ENCODE measurements at regions not wholly inside any gene's neighbourhood (a gene's known extent, or its start where the extent isn't known, plus 50 kb on each side); places are given as distances from the start of the nearest gene placed in this dataset.
"Not testable (repeated sequence)": the region's sequence is repeated elsewhere in the genome, so short reads cannot be mapped to it uniquely, and the experiment has no call there.

GRCh38 chr7:119175911-119176627, 951.6 kb downstream of the ANKRD7 start:
- DNase-seq, result peak; percentile 43 to 76

GRCh38 chr7:119177863-119178262, 953.4 kb downstream of the ANKRD7 start:
- DNase-seq, result no peak

- no peak for DNase-seq
Observed at GRCh38 chr7:119184124-119184788, 959.8 kb downstream of the ANKRD7 start.

- no peak for DNase-seq
Observed at GRCh38 chr7:119196183-119196582, 971.7 kb downstream of the ANKRD7 start.

GRCh38 chr7:119197172-119197876, 972.8 kb downstream of the ANKRD7 start:
- no peak for DNase-seq

- DNase-seq, result peak; percentile 23 to 54
Observed at GRCh38 chr7:119197877-119198527, 973.5 kb downstream of the ANKRD7 start.

- no peak for DNase-seq
Observed at GRCh38 chr7:119219663-119220062, 995.2 kb downstream of the ANKRD7 start.

GRCh38 chr7:119223930-119224329, 999.4 kb downstream of the ANKRD7 start:
- no peak for DNase-seq

GRCh38 chr7:119228482-119228881, 1004.0 kb downstream of the ANKRD7 start:
- no peak for DNase-seq

- DNase-seq, result no peak
Observed at GRCh38 chr7:119232091-119232490, 1007.6 kb downstream of the ANKRD7 start.

GRCh38 chr7:119233015-119233414, 1008.5 kb downstream of the ANKRD7 start:
- no peak for DNase-seq

GRCh38 chr7:119252962-119253361, 1020.0 kb upstream of the KCND2 start:
- DNase-seq, result no peak

- no peak for DNase-seq
Observed at GRCh38 chr7:119254742-119255141, 1018.2 kb upstream of the KCND2 start.

- DNase-seq, result no peak
Observed at GRCh38 chr7:119256001-119256400, 1017.0 kb upstream of the KCND2 start.

GRCh38 chr7:119256446-119257131, 1016.4 kb upstream of the KCND2 start:
- no peak for DNase-seq

- not testable (repeated sequence) for DNase-seq
Observed at GRCh38 chr7:119266790-119267189, 1006.2 kb upstream of the KCND2 start.

GRCh38 chr7:119270045-119270464, 1002.9 kb upstream of the KCND2 start:
- peak; percentile 31 to 70 for DNase-seq

GRCh38 chr7:119270644-119271043, 1002.3 kb upstream of the KCND2 start:
- DNase-seq, result no peak

- DNase-seq, result no peak
Observed at GRCh38 chr7:119271147-119271779, 1001.7 kb upstream of the KCND2 start.

GRCh38 chr7:119281181-119281846, 991.7 kb upstream of the KCND2 start:
- DNase-seq, result no peak

- DNase-seq, result no peak
Observed at GRCh38 chr7:119283353-119283752, 989.6 kb upstream of the KCND2 start.

- no peak for DNase-seq
Observed at GRCh38 chr7:119288416-119288815, 984.6 kb upstream of the KCND2 start.
